SU-DHL-6 (cell line): ENCODE measurements at regions not wholly inside any gene's neighbourhood (a gene's known extent, or its start where the extent isn't known, plus 50 kb on each side); places are given as distances from the start of the nearest gene placed in this dataset.

ENCODE experiments used
- H2AFZ ChIP-seq: fragments of 200-600 bp; sonication (generic); 2 replicates; pipeline ENCODE4 v1.6.1; 2014; ENCODE audit warnings: low read depth, mild to moderate bottlenecking, moderate library complexity, mixed read lengths, antibody characterized with exemption, low read length; ENCODE audit not compliant: severe bottlenecking
- H3F3A ChIP-seq: fragments of 200-600 bp; shearing (Covaris generic); 2 replicates; pipeline ENCODE4 v1.6.0; 2016; ENCODE audit warnings: antibody characterized with exemption, mild to moderate bottlenecking; ENCODE audit not compliant: insufficient read depth
- H3K27ac ChIP-seq: fragments of 200-600 bp; sonication (generic); 2 replicates; pipeline ENCODE4 v1.5.1; 2016; ENCODE audit warnings: low read depth, mild to moderate bottlenecking, low read length, moderate library complexity, mixed read lengths
- H3K27me3 ChIP-seq: fragments of 200-600 bp; sonication (generic), shearing (Covaris generic); 2 replicates; pipeline ENCODE4 v1.6.0; 2014; ENCODE audit warnings: mild to moderate bottlenecking, low read length
- H3K36me3 ChIP-seq: fragments of 200-600 bp; sonication (generic); 2 replicates; pipeline ENCODE4 v1.6.1; 2014; ENCODE audit warnings: mild to moderate bottlenecking, low read length, mixed read lengths
- H3K4me2 ChIP-seq: fragments of 300-600, 200-600 bp; shearing (Covaris generic), sonication (generic); 2 replicates; pipeline ENCODE4 v1.6.0; 2014; ENCODE audit warnings: low read length, low read depth, mild to moderate bottlenecking; ENCODE audit not compliant: poor library complexity, severe bottlenecking
- H3K4me3 ChIP-seq: fragments of 200-600 bp; sonication (generic); 2 replicates; pipeline ENCODE4 v1.5.1; 2014; ENCODE audit warnings: antibody characterized with exemption, low read length, mild to moderate bottlenecking, mixed read lengths; ENCODE audit not compliant: insufficient read depth, poor library complexity, severe bottlenecking
- H3K79me2 ChIP-seq: fragments of 200-600 bp; sonication (generic); 2 replicates; pipeline ENCODE4 v1.6.1; 2014; ENCODE audit warnings: mild to moderate bottlenecking, low read length, moderate library complexity; ENCODE audit not compliant: insufficient read depth
- H3K9ac ChIP-seq: fragments of 200-600 bp; sonication (generic); 2 replicates; pipeline ENCODE4 v1.7.0; 2014; ENCODE audit warnings: mild to moderate bottlenecking, low read length
- H3K9me2 ChIP-seq: fragments of 200-600 bp; sonication (generic); replicated peaks from 2 replicates; pipeline ENCODE4 v1.6.1; 2014; ENCODE audit warnings: low read length; ENCODE audit not compliant: insufficient read depth
- H3K9me3 ChIP-seq: fragments of 200-600 bp; sonication (generic); 2 replicates; pipeline ENCODE4 v1.6.1; 2014; ENCODE audit warnings: low read length, mixed read lengths; ENCODE audit not compliant: insufficient read depth
- H4K20me1 ChIP-seq: fragments of 200-600 bp; sonication (generic); 2 replicates; pipeline ENCODE4 v1.6.1; 2014; ENCODE audit warnings: low read depth, mild to moderate bottlenecking, antibody characterized with exemption, low read length, moderate library complexity, mixed read lengths
- CTCF ChIP-seq: fragments of 200-600 bp; sonication (generic); IDR thresholded peaks from one replicate; pipeline ENCODE4 v1.5.1; 2017; ENCODE audit warnings: antibody characterized with exemption, mild to moderate bottlenecking, low read length, moderate library complexity; ENCODE audit not compliant: insufficient read depth, poor library complexity, severe bottlenecking
- EZH2phosphoT487 ChIP-seq: fragments of 200-600 bp; sonication (generic), shearing (Covaris generic); conservative IDR thresholded peaks from 2 replicates; pipeline ENCODE4 v1.6.1; 2018; ENCODE audit warnings: mild to moderate bottlenecking, antibody characterized with exemption, low read length, moderate library complexity, mixed read lengths

GRCh38 chr10:124301736-124302135, 117.0 kb downstream of the OAT start:
- H3K27me3 ChIP-seq = no peaks in the 10 kb centered on the region

GRCh38 chr10:124300735-124301134, 118.0 kb downstream of the OAT start:
- no peaks in the 10 kb centered on the region for H3K79me2 ChIP-seq
- H3K27ac ChIP-seq = no peak overlapping the region
- H3K9me3 ChIP-seq = peaks cover 13% of the 10 kb centered on the region; the same call in 1 of the 2 replicates
- TF ChIP-seq CTCF (no peak), EZH2phosphoT487 (no peak)
- H3K36me3 ChIP-seq = no peaks in the 10 kb centered on the region
- H2AFZ ChIP-seq = no peak overlapping the region
- no peaks in the 10 kb centered on the region for H3K9me2 ChIP-seq
- no peaks in the 10 kb centered on the region for H3F3A ChIP-seq
- no peak overlapping the region for H3K4me3 ChIP-seq
- H3K27me3 ChIP-seq = no peaks in the 10 kb centered on the region
- H3K9ac ChIP-seq = no peak overlapping the region
- H3K4me2 ChIP-seq = no peak overlapping the region
- no peaks in the 10 kb centered on the region for H4K20me1 ChIP-seq

More at GRCh38 chr10:124301736-124302135, 117.0 kb downstream of the OAT start:
- peaks cover 13% of the 10 kb centered on the region; the same call in 1 of the 2 replicates for H3K9me3 ChIP-seq
- no peaks in the 10 kb centered on the region for H3K36me3 ChIP-seq
- no peaks in the 10 kb centered on the region for H3K9me2 ChIP-seq
- TF ChIP-seq EZH2phosphoT487 = no peak
- no peak for TF ChIP-seq CTCF
- H3K27ac ChIP-seq = no peak overlapping the region
- H3F3A ChIP-seq = no peaks in the 10 kb centered on the region
- H2AFZ ChIP-seq = no peak overlapping the region
- H3K4me2 ChIP-seq = no peak overlapping the region
- no peak overlapping the region for H3K9ac ChIP-seq
- no peak overlapping the region for H3K4me3 ChIP-seq
- no peaks in the 10 kb centered on the region for H3K79me2 ChIP-seq
- no peaks in the 10 kb centered on the region for H4K20me1 ChIP-seq

- H3K9ac ChIP-seq = no peak overlapping the region
- TF ChIP-seq CTCF = no peak
- no peak for TF ChIP-seq EZH2phosphoT487
- no peak overlapping the region for H2AFZ ChIP-seq
- H3K9me3 ChIP-seq = peaks cover 13% of the 10 kb centered on the region; the same call in 1 of the 2 replicates
- H4K20me1 ChIP-seq = no peaks in the 10 kb centered on the region
- H3K4me2 ChIP-seq = no peak overlapping the region
- H3K36me3 ChIP-seq = no peaks in the 10 kb centered on the region
- no peak overlapping the region for H3K27ac ChIP-seq
- H3K9me2 ChIP-seq = no peaks in the 10 kb centered on the region
- H3K4me3 ChIP-seq = no peak overlapping the region
- no peaks in the 10 kb centered on the region for H3K79me2 ChIP-seq
- no peaks in the 10 kb centered on the region for H3F3A ChIP-seq
- H3K27me3 ChIP-seq = no peaks in the 10 kb centered on the region
Measured at GRCh38 chr10:124300224-124300623, 118.5 kb downstream of the OAT start.

GRCh38 chr10:124299696-124300095, 119.0 kb downstream of the OAT start:
- Histone ChIP-seq H3K9ac (no peak overlapping the region), H3K9me3 (peaks cover 13% of the 10 kb centered on the region; the same call in 1 of the 2 replicates), H2AFZ (no peak overlapping the region), H3K79me2 (no peaks in the 10 kb centered on the region), H3F3A (no peaks in the 10 kb centered on the region), H3K9me2 (no peaks in the 10 kb centered on the region), H3K4me2 (no peak overlapping the region), H3K36me3 (no peaks in the 10 kb centered on the region), H3K27ac (no peak overlapping the region), H4K20me1 (no peaks in the 10 kb centered on the region), H3K27me3 (no peaks in the 10 kb centered on the region), H3K4me3 (no peak overlapping the region)
- TF ChIP-seq CTCF (no peak), EZH2phosphoT487 (no peak)
